TTC549 (cell line): ENCODE measurements at regions not wholly inside any gene's neighbourhood (a gene's known extent, or its start where the extent isn't known, plus 50 kb on each side); places are given as distances from the start of the nearest gene placed in this dataset.
A peak's percentile ranks its signal among the peaks of the same experiment; 100 is the strongest.
"Not testable (repeated sequence)": the region's sequence is repeated elsewhere in the genome, so short reads cannot be mapped to it uniquely, and the experiment has no call there.

ENCODE experiments used
- FAIRE-seq: peaks from 2 replicates; lab custom pipeline; 2012; peaks lifted over from hg19 to GRCh38; lab: Jason Lieb, UNC

DNA sequence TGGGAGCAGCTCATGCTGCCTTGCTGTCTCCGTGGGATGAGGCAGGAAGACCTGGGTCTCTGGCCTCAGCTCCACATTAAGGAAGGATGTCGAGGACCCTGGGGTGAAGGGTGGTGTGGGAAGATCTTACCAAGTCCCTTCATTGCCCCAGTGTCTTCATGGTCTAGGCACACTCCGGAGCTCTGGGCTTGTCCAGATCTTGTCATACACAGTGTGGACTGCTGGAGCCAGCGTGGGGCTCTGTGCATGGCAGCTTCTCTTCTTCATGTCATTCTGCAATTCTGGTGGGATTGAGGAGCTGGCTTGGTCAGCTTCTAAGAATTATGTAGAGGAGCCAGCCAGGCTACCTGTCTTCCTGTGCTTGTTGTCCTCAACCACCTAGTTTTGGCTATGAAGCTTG, 79.3 kb upstream of the ETV3 start:
- FAIRE-seq: no peak

DNA sequence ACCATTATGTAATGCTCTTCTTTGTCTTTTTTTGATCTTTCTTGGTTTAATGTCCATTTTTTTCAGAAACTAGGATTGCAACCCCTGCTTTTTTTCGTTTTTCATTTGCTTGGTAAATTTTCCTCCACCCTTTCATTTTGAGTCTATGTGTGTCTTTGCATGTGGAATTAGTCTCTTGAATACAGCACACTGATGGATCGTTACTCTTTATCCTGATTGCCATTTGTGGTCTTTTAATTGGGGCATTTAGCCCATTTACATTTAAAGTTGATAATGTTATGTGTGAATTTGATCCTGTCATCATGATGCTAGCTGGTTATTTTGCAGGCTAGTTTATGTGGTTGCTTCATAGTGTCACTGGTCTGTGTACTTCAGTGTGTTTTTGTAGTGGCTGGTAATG, 75.6 kb upstream of the ETV3 start:
- FAIRE-seq: no peak

DNA sequence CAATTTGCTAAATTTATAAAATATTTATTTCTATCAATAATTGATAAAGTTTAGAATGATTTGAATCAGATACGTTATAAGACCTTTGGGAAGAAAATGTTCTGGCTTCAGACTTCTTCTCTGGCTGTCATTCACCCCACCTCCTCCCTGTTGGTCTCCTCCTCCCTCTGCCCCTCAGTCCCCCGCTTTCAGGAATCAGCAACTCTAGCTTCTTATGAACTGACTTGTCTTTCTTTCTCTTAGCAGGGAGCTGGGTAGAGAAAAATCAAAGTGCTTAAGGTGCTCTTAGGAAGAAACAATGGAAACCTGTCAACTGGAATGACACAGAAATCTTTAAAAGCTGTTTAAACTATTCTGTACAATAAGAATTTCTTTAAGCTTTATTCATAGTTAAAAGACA, 71.3 kb upstream of the ETV3 start:
- FAIRE-seq: no peak

DNA sequence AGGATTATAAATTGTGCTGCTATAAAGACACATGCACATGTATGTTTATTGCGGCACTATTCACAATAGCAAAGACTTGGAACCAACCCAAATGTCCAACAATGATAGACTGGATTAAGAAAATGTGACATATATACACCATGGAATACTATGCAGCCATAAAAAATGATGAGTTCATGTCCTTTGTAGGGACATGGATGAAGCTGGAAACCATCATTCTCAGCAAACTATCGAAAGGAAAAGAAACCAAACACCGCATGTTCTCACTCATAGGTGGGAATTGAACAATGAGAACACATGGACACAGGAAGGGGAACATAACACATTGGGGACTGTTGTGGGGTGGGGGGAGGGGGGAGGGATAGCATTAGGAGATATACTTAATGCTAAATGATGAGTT, 67.8 kb upstream of the ETV3 start:
- FAIRE-seq: not testable (repeated sequence)

DNA sequence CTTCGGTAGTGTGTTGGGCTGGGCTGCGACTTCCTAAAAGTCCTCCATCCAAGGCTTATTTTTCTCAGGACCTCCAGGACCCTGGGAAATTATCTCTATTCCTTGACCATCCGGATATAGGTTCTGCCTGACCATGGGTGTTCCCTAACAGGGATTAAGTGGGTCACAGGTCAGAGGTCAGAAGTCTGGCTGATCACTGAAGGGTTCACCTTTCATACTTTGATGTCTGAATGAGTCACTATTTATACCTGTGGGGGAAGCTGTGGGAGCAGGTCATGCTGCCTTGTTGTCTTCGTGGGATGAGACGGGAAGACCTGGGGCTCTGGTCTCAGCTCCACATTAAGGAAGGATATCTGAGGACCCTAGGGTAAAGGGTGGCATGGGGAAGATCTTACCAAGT, 65.0 kb upstream of the ETV3 start:
- FAIRE-seq: no peak

DNA sequence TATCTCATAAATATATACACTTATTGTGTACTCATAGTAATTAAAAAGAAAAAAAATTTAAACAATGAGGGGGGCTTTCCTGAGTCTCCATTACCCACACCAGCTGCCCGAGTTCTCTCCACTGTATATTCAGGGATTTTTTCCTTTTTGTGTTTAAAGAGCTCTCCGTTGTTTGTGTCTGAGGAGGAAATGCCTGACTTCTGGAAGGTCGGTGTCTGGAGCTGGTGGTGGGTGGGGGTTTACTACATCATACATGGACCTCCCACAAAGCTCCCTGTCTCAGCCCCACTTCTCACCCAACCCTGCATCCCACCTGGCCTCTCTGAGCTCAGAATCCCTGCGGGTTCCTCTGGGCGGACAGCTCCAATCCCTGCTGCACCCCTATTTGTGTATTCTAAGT, 64.1 kb upstream of the ETV3 start:
- FAIRE-seq: no peak

DNA sequence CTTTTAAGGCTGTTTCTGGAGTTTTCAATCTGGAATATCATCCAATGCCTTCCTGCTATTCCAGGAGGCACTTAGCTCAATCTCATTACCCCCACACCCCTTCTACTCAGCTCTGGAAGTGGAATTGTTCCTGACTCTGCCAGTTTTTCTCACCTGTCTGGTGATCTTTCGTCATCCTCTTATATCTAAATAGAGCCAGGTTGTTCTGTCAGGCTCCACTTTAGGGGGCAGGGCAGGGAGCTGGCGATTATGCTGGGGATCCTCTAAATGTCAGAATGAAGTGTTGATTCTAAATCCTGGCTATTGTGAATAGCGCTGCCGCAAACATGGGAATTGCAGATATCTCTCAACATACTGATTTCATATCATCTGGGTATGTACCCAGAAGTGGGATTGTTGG, 63.6 kb upstream of the ETV3 start:
- no peak for FAIRE-seq

DNA sequence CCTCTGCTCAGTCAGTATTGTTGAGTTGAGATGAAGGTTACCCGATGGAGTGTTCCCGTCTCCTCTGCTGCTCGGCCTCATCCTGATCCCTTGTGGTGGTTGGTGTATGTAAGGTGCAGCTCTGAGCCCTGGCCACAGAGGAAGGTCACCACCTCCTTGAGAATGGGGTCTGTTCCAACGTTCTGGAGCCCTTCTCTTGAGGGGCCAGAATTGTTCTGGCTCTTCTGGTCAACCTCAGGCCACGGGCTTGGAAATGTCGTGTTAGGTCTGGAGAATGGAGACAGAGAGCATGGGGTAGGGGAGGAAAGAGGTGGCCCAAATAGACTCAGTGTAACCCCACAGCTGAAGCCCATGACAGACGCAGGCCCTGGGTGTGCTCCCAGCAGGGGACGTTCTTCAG, 62.3 kb upstream of the ETV3 start:
- no peak for FAIRE-seq

DNA sequence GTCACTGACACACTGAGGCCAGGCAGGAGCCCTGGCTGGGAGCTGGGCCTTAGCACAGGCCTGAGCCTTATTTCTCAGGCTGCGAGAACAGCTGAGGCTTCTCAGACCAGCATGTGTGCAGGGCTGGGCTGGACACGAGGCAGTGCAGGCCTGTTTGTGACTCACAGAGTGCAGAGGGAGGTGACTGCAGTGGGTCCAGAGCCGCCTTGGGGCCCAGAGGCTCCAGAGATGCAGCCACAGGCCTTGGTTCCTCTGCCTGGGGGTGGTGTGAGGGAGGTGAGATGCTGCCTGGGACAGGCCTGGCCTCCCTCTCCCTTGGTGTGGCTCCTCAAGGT, 61.2 kb upstream of the ETV3 start:
- no peak for FAIRE-seq

DNA sequence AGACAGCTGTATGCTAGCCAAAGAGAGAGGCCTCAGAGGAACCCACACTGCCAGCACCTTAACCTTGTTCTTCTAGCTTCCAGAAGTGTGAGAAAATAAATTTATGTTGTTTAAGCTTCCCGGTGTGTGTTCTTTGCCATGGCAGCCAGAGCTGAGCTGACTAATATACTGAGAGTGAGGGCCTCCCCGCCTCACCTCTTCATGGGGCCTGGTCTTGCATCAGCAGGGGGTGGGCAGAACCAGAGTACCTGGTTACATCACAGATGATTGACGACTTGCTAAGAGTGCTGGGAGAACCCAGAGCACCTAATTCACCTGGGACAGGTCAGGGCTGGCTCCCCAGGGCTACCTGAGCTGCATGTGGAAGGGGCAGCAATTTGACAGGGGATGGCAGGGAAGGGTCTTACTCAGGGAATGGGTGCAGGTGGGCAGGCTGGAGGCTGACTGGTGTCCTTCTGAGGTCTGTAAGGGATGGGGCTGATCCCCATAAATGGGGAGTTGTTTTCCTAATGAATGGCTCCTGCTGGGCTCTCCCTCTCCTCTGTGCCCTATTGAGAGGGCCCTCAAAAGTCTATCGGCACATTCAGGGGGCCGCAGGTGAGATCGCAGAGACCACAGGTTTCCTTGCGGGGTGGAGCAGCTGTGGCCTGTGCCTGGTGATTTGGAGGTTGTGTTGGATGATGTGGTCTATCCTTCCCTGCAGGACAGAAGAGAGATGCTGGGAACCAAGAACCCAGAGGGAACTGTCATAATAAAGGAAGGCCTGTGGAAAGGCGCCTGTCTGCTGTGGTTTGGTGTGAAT, 60.6 kb upstream of the ETV3 start:
- FAIRE-seq: no peak

DNA sequence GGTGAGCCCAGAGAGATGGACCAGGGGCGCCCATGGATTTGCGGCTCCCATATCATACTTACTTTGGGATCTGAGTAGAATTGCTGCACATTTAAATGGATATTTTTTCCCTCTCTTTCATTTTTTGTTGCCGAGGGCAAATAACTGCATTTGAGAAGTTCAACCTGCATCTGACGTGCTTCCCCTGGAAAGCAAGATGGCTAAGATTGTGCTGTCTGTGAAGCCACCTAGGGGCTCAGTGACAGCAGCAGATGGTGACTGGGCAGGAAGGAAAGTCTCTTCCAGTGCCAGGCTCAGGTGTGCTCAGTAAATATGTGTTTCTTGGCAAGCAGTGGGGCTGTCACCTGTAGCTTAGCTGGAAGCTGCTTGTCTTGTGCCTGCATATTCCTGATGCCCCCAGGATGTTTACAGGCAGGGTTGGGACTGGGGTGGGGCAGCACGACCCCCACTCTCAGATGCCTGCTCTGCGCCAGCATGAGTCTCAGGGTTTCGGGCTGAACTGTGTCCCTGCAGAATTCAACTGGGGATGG, 59.8 kb upstream of the ETV3 start:
- no peak for FAIRE-seq

DNA sequence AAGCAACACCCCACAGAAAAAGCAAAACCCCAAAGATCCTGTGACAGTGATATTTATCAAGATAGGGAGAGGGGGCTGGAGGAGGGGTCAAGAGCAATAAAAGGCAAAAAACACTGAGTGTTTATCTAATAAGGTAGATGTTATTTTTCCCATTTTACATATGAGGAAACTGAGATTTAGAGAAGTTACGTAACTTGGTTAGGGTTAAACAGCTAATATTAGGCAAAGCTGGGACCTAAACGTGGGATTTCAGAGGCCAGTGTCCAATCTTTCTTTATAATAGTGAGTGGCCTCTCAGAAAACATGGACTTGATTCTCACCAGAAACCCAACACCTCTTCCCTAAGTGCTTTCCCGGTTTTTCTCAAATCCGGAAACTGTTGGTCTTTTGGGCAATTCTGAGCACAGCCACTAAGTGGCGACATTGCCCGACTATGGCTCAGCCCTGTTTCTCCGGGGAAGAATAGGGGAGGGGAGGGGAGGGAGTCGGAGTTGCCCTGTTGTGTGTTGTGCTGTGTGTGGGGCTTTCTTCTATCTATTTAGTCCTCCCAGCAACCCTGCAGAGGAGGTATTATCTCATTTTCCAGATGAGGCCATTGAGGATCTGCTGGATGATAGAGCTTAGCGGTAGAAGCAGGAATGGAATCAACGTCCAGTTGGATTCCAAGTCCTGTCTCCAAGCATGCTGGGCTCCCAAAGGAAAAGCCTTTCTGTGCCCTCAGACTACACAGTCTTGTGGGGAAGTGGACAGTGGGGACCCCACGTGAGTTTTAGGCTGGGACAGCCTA, 58.7 kb upstream of the ETV3 start:
- peak; percentile 92 for FAIRE-seq

DNA sequence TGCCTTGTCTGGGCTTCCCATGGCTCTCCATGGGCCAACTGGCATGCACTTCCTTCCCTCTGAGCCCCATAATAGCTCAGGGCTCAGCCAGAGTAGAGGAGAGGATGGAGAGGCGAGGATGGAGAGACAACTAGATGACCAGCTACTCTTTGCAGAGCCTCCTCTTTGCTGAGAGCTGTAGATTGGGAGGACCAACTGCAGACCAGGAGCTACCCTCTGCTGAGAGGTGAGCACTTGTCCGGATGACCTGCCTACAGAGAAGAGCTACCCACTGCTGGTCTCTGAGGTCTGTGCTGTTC, 58.0 kb upstream of the ETV3 start:
- FAIRE-seq: no peak

DNA sequence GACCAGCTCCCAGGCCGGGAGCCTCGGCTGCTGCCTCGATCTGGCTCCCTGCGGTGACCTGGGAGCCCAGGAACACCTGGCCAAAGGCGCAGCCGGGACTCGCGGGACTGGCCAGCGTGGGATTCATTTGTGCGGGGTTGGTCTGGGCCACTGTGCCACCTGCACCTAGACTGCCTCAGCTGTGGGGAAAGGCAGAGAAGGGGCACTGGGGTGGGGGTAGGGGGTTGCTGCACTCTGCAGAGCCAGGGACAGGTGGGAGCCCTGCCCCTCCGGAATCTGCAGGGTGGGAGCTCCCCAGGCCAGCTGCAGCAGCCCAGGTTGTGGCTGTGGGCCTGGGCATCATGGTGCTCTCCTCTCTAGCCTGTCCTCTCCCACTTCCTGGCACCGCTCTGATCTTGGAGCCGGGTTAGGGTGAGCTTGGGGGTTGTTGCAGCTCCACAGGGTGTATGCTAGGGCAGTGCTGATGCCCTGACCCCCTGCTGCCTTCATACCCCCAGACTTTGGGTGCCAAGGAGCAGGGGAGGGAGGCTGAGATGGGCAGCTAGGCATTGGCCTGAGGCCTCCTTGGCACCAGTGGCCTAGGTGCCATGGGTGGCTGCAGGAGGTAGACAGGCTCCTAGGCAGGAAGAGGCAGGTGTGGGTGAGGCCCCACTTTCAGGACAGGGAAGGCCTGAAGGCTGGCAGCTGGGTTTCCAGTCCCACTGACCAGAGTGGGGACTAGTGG, 57.5 kb upstream of the ETV3 start:
- no peak for FAIRE-seq

DNA sequence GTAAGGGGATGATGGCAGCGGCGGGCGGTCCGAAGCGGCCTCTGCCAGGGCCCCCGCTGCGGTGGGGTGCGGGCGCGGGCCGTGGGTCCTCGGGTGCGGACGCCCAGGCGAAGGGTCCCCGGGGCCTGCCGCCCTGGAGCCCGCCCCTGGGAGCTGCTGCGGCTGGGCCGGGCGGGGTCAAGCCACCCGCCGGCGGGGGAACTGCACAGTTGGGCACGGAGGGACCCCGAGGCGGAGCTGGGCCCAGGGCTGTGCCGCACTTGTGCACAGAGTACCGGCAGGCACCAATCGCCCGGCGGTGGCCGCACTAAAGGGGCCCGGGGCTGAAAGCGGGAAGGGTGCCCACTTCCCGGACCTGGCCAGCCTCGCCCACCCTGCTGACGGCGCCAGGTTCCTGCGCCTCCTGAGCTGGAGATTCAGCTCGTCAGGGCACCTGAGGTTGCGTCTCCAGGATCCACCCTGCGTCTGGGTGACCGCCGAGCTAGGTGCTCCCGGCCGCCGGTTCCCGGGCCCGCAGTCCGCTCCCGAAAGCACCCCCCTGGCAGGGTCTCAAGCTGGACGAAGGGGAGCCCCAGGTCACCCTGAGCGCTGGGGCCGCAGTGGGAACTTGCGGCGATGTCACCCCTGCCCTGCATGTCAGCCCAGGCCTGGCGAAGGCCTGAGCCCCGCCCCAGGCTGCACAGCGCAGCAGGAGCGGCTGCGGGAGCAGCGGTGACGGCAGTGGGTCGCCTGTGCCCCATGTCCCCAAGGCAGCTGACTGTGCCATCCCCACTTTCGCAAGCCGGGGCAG, 56.7 kb upstream of the ETV3 start:
- FAIRE-seq: no peak

DNA sequence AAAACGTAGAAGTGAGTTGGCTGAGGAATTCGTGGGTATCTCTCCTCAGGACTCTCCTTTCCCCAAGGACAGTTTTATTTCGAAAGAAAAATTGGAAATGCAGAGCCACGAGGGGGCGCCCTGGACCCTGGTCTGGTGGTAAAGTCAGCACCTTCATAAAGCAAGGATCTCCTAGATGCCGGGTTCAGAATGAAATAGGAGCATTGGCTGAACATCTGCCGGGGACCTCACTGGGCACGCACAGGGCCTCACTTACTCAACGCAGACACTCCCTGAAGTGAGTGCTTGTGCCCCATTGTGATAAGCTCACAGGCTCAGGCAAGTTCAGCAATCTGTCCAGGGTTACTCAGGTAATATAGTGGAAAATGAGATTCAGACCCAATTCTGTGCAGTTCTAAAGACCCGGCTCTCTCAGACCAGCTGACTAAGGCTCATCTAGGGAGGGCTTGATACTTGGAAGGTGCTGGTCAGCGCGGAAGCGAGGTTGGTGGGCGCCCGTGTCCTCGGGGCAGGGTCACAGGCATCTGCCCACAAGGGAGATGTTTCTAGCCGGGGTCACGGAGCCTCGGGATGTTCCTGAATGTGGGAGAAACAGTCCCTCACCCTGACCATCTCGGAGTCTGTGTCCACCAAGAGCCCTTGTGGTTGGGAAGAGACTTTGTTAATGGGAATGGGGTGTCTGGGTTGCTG, 55.7 kb upstream of the ETV3 start:
- peak; percentile 87 for FAIRE-seq

DNA sequence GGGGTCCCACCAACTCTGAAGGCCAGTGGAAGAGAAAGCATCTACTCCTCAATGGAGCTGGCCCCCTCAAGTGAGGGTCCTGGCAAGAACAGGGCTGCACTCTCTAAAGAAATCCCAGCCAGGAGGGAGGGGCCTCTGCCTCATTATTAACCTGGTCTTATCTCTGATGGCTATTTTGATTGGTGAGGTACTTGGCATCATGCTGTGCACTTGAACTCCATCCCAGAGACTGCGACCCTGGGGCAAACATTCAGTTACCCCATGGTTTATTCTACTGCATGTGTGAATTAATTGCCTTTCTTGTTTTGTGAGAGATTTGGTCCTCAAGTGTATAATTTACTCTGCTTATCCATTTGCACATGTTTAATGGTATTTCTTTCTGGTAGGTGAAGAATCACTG, 55.0 kb upstream of the ETV3 start:
- no peak for FAIRE-seq

DNA sequence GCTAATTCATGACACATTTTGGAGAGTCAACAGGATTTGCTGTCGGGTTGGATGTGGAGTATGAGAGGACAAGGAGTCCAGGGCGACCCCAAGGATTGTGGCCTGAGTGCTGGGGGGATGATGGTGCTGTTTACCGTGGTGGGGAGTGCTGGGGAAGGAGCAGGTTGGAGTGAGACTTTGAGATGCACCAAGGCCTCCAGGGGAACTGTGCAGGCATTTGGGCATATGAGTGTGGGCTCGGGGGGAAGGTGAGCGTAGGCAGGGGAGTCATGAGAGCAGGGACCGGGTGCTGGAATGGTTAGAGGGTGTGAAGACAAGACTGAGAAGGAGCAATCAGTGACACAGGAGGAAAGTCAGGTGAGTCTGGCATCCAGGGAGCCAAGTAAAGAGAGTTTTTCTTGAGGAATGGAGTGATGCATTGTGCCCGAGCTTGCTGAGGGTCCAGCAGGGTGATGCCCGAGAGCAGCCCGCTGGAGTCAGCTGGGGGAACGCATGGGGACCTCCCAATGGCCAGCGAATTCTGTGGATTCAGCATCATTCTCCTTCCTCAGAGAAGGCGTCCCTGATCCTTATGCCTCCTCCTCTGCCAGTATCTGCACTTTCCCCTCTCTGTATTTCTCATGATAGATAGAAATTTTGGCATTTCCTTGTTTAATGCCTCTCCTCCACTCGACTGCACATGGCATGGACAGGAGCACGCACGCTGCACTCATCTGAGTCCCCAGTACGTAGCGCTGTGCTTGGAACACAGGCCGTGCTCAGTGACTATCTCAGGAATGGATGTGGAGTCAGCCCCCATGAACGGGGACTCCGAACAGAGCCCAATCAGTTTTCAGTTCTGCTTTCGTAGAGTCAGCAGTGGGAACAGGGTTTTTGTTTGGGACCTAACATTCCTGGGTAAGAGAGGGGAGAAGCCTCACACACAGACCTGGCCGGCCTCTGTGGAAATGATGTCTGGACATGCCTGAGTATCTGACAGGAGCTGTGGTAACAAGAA, 52.1 kb upstream of the ETV3 start:
- no peak for FAIRE-seq

DNA sequence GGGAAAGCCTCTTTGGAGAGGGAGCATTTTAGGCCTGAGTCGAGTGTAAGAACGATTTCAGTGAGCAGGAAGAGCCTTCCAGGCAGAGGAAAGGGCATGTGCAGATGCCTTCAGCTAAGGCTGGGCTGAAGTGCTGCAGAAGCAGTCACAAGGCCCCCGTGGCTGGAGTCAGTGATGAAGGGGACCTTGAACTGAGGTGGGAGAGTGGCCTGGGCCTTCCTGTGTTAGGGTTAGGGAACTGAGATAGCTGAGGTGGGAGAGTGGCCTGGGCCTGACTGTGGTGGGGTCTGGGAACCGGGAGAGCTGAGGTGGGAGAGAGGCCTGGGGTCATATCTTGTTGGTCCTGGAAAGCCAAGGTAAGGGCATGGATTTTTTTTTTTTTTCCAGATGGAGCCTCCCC, 50.9 kb upstream of the ETV3 start:
- no peak for FAIRE-seq
